KMS-11 (cell line): ENCODE measurements at regions not wholly inside any gene's neighbourhood (a gene's known extent, or its start where the extent isn't known, plus 50 kb on each side); places are given as distances from the start of the nearest gene placed in this dataset.

Experiments
- H2AFZ ChIP-seq: fragments of 200-600 bp; sonication (generic); 2 replicates; pipeline ENCODE4 v1.6.1; 2016; ENCODE audit warnings: antibody characterized with exemption, mixed run types, low read depth
- H3K27ac ChIP-seq: fragments of 200-600 bp; sonication (generic); 2 replicates; pipeline ENCODE4 v1.6.1; 2016; ENCODE audit warnings: mild to moderate bottlenecking, mixed run types
- H3K27me3 ChIP-seq: fragments of 200-600 bp; sonication (generic); 2 replicates; pipeline ENCODE4 v1.6.1; 2017; ENCODE audit warnings: mild to moderate bottlenecking, low read depth, mixed run types, moderate library complexity; ENCODE audit not compliant: insufficient read depth
- H3K36me3 ChIP-seq: fragments of 200-600 bp; sonication (generic); 2 replicates; pipeline ENCODE4 v1.6.1; 2017; ENCODE audit warnings: mild to moderate bottlenecking, mixed run types; ENCODE audit not compliant: insufficient read depth
- H3K4me1 ChIP-seq: fragments of 200-600 bp; sonication (generic); 2 replicates; pipeline ENCODE4 v1.6.1; 2016; ENCODE audit warnings: mild to moderate bottlenecking, low read depth, mixed run types; ENCODE audit not compliant: poor library complexity, severe bottlenecking
- H3K4me2 ChIP-seq: fragments of 200-600 bp; sonication (generic); 2 replicates; pipeline ENCODE4 v1.7.0; 2016; ENCODE audit warnings: mild to moderate bottlenecking, mixed run types
- H3K4me3 ChIP-seq: fragments of 200-600 bp; sonication (generic); IDR thresholded peaks from 2 replicates; pipeline ENCODE4 v1.6.1; 2017; ENCODE audit warnings: low read depth, low read length, mixed read lengths; ENCODE audit not compliant: insufficient read depth
- H3K79me2 ChIP-seq: fragments of 200-600 bp; sonication (generic); 2 replicates; pipeline ENCODE4 v1.6.1; 2016; ENCODE audit warnings: low read depth, mixed run types; ENCODE audit not compliant: insufficient read depth
- H3K9ac ChIP-seq: fragments of 200-600 bp; sonication (generic); 2 replicates; pipeline ENCODE4 v1.6.1; 2016; ENCODE audit warnings: mild to moderate bottlenecking, mixed run types
- H4K20me1 ChIP-seq: fragments of 200-600 bp; sonication (generic); 2 replicates; pipeline ENCODE4 v1.6.1; 2016; ENCODE audit warnings: mild to moderate bottlenecking, mixed run types; ENCODE audit not compliant: insufficient read depth
- CTCF ChIP-seq: fragments of 200-600 bp; sonication (generic); conservative IDR thresholded peaks from 2 replicates; pipeline ENCODE4 v1.6.1; 2017; ENCODE audit warnings: low read depth, mild to moderate bottlenecking, antibody characterized with exemption, low read length, moderate library complexity, mixed read lengths

- H2AFZ ChIP-seq, result no peak overlapping the region
- TF ChIP-seq CTCF, result no peak
- no peak overlapping the region for H3K27ac ChIP-seq
- no peak overlapping the region for H3K4me3 ChIP-seq
- H3K36me3 ChIP-seq, result no peaks in the 10 kb centered on the region
- H3K4me1 ChIP-seq, result no peaks in the 10 kb centered on the region
- no peaks in the 10 kb centered on the region for H3K79me2 ChIP-seq
- no peak overlapping the region for H3K4me2 ChIP-seq
- H4K20me1 ChIP-seq, result no peaks in the 10 kb centered on the region
- no peak overlapping the region for H3K9ac ChIP-seq
- H3K27me3 ChIP-seq, result no peaks in the 10 kb centered on the region
These were observed 115.3 kb upstream of the FSTL4 start for GRCh38 chr5:133727636-133728035.

GRCh38 chr5:133723651-133724366, 111.5 kb upstream of the FSTL4 start:
- H2AFZ ChIP-seq, result no peak overlapping the region
- peaks cover 13% of the 10 kb centered on the region for H3K4me1 ChIP-seq
- no peak overlapping the region for H3K4me3 ChIP-seq
- no peaks in the 10 kb centered on the region for H3K36me3 ChIP-seq
- TF ChIP-seq CTCF, result no peak
- no peak overlapping the region for H3K27ac ChIP-seq
- no peaks in the 10 kb centered on the region for H4K20me1 ChIP-seq
- H3K4me2 ChIP-seq, result no peak overlapping the region
- H3K27me3 ChIP-seq, result no peaks in the 10 kb centered on the region
- H3K9ac ChIP-seq, result no peak overlapping the region
- H3K79me2 ChIP-seq, result no peaks in the 10 kb centered on the region

GRCh38 chr5:133723126-133723525, 110.8 kb upstream of the FSTL4 start:
- H3K27ac ChIP-seq, result no peak overlapping the region
- H3K79me2 ChIP-seq, result no peaks in the 10 kb centered on the region
- no peak overlapping the region for H3K9ac ChIP-seq
- no peak overlapping the region for H2AFZ ChIP-seq
- no peak for TF ChIP-seq CTCF
- no peaks in the 10 kb centered on the region for H4K20me1 ChIP-seq
- no peaks in the 10 kb centered on the region for H3K27me3 ChIP-seq
- no peak overlapping the region for H3K4me2 ChIP-seq
- no peaks in the 10 kb centered on the region for H3K36me3 ChIP-seq
- no peak overlapping the region for H3K4me3 ChIP-seq
- peaks cover 13% of the 10 kb centered on the region for H3K4me1 ChIP-seq

GRCh38 chr5:133721365-133721764, 109.0 kb upstream of the FSTL4 start:
- Histone ChIP-seq H3K79me2 (no peaks in the 10 kb centered on the region), H4K20me1 (no peaks in the 10 kb centered on the region), H3K4me1 (peaks cover 13% of the 10 kb centered on the region), H3K9ac (no peak overlapping the region), H3K4me3 (no peak overlapping the region), H2AFZ (no peak overlapping the region), H3K36me3 (no peaks in the 10 kb centered on the region), H3K27ac (no peak overlapping the region), H3K27me3 (no peaks in the 10 kb centered on the region), H3K4me2 (no peak overlapping the region)
- no peak for TF ChIP-seq CTCF
